ENCODE measurements at regions not wholly inside any gene's neighbourhood (a gene's known extent, or its start where the extent isn't known, plus 50 kb on each side); places are given as distances from the start of the nearest gene placed in this dataset.

- Histone ChIP-seq H3K9me3 (ENCODE audit: control insufficient read depth in 4 of 4, low read length in 3 of 4) (no peaks in the 10 kb centered on the region), H3K9ac (ENCODE audit: low read depth in 1 of 2, low read length in 2 of 2) (no peak overlapping the region), H3K4me3 (ENCODE audit: low read depth in 1 of 3, low read length in 3 of 3) (no peak overlapping the region), H3K27ac (ENCODE audit: low read depth in 1 of 2, low read length in 2 of 2) (no peak overlapping the region), H3K36me3 (ENCODE audit: control insufficient read depth in 4 of 4, insufficient read depth in 3 of 4, low read depth in 1 of 4, low read length in 3 of 4) (no peaks in the 10 kb centered on the region), H3K4me1 (ENCODE audit: control insufficient read depth in 4 of 4, insufficient read depth in 4 of 4, low read length in 3 of 4) (no peaks in the 10 kb centered on the region), H3K27me3 (ENCODE audit: control insufficient read depth in 4 of 4, insufficient read depth in 4 of 4, low read length in 3 of 4) (no peaks in the 10 kb centered on the region)
- TF ChIP-seq, protein P1, sequence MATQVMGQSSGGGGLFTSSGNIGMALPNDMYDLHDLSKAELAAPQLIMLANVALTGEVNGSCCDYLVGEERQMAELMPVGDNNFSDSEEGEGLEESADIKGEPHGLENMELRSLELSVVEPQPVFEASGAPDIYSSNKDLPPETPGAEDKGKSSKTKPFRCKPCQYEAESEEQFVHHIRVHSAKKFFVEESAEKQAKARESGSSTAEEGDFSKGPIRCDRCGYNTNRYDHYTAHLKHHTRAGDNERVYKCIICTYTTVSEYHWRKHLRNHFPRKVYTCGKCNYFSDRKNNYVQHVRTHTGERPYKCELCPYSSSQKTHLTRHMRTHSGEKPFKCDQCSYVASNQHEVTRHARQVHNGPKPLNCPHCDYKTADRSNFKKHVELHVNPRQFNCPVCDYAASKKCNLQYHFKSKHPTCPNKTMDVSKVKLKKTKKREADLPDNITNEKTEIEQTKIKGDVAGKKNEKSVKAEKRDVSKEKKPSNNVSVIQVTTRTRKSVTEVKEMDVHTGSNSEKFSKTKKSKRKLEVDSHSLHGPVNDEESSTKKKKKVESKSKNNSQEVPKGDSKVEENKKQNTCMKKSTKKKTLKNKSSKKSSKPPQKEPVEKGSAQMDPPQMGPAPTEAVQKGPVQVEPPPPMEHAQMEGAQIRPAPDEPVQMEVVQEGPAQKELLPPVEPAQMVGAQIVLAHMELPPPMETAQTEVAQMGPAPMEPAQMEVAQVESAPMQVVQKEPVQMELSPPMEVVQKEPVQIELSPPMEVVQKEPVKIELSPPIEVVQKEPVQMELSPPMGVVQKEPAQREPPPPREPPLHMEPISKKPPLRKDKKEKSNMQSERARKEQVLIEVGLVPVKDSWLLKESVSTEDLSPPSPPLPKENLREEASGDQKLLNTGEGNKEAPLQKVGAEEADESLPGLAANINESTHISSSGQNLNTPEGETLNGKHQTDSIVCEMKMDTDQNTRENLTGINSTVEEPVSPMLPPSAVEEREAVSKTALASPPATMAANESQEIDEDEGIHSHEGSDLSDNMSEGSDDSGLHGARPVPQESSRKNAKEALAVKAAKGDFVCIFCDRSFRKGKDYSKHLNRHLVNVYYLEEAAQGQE (IDR thresholded peaks at IDR 0.05), result no peak
- no peak for TF ChIP-seq SP1 (IDR thresholded peaks at IDR 0.05)
- TF ChIP-seq RXRA (IDR thresholded peaks at IDR 0.05), result no peak
- TF ChIP-seq HNF4A (conservative IDR thresholded peaks at IDR 0.05), result no peak
- no peak for TF ChIP-seq TAF1 (conservative IDR thresholded peaks at IDR 0.05)
- no peak for TF ChIP-seq CTCF (IDR thresholded peaks at IDR 0.05; ENCODE audit: low read depth, low read length, missing input control)
- no peak for TF ChIP-seq EGR1 (IDR thresholded peaks at IDR 0.05; ENCODE audit: low read depth in 2 of 2)
- no peak for TF ChIP-seq HNF4G (IDR thresholded peaks at IDR 0.05)
- no peak for TF ChIP-seq YY1 (IDR thresholded peaks at IDR 0.05)
- TF ChIP-seq FOXA1 (IDR thresholded peaks at IDR 0.05), result no peak
- no peak for TF ChIP-seq NR2F2 (IDR thresholded peaks at IDR 0.05)
- TF ChIP-seq ZBTB33 (IDR thresholded peaks at IDR 0.05), result no peak
- DNase-seq (ENCODE audit: low spot score), result no peak
Observed at GRCh38 chr6:113558431-113558830, 298.7 kb upstream of the MARCKS start.

- H3K4me3 ChIP-seq (ENCODE audit: low read depth in 1 of 3, low read length in 3 of 3), result no peak overlapping the region
- H3K4me1 ChIP-seq (ENCODE audit: control insufficient read depth in 4 of 4, insufficient read depth in 4 of 4, low read length in 3 of 4), result no peaks in the 10 kb centered on the region
- no peaks in the 10 kb centered on the region for H3K27me3 ChIP-seq (ENCODE audit: control insufficient read depth in 4 of 4, insufficient read depth in 4 of 4, low read length in 3 of 4)
- TF ChIP-seq NR2F2 (IDR thresholded peaks at IDR 0.05) (peak; percentile 64), RAD21 (IDR thresholded peaks at IDR 0.05) (peak in 1 of 2 donors; percentile 16), HNF4G (IDR thresholded peaks at IDR 0.05) (no peak)
- no peak for DNase-seq (ENCODE audit: low spot score)
- H3K27ac ChIP-seq (ENCODE audit: low read depth in 1 of 2, low read length in 2 of 2), result no peak overlapping the region
- no peaks in the 10 kb centered on the region for H3K36me3 ChIP-seq (ENCODE audit: control insufficient read depth in 4 of 4, insufficient read depth in 3 of 4, low read depth in 1 of 4, low read length in 3 of 4)
- H3K9ac ChIP-seq (ENCODE audit: low read depth in 1 of 2, low read length in 2 of 2), result no peak overlapping the region
- H3K9me3 ChIP-seq (ENCODE audit: control insufficient read depth in 4 of 4, low read length in 3 of 4), result no peaks in the 10 kb centered on the region
Observed at GRCh38 chr6:113558966-113559365, 298.2 kb upstream of the MARCKS start.
